OCI-LY7 (cell line): ENCODE measurements at regions not wholly inside any gene's neighbourhood (a gene's known extent, or its start where the extent isn't known, plus 50 kb on each side); places are given as distances from the start of the nearest gene placed in this dataset.

Experiments used
- BruUV-seq: library from RNA; stranded (reverse); fragments of 400-500 nt; replicated peaks from 2 replicates; lab custom pipeline; 2021; lab: Mats Ljungman, UMichigan
- CTCF ChIA-PET: fragments of 300-600 bp; sonication (Branson Sonifier 250); formaldehyde crosslinking; loops from one replicate; lab custom pipeline; 2022; ENCODE audit warnings: antibody characterized with exemption; ENCODE audit not compliant: unreplicated experiment; lab: Charles Lee
- POLR2A ChIA-PET: fragments of 300-600 bp; sonication (Branson Sonifier 250); formaldehyde crosslinking; loops from one replicate; lab custom pipeline; 2022; ENCODE audit warnings: antibody characterized with exemption; lab: Charles Lee
- DNase-seq: peaks from one replicate; pipeline ENCODE4 v3.0.0-alpha.2; 2015; ENCODE audit warnings: low spot score
- H2AFZ ChIP-seq: fragments of 200-600 bp; sonication (generic), shearing (Covaris generic); 2 replicates; pipeline ENCODE4 v1.6.1; 2014; ENCODE audit warnings: mild to moderate bottlenecking, antibody characterized with exemption, low read length, moderate library complexity
- H3K27ac ChIP-seq: fragments of 200-600 bp; sonication (generic); 2 replicates; pipeline ENCODE4 v1.5.1; 2014; ENCODE audit warnings: mixed run types, low read depth, mild to moderate bottlenecking, moderate library complexity, low read length, inconsistent platforms; ENCODE audit not compliant: poor library complexity, severe bottlenecking
- H3K36me3 ChIP-seq: fragments of 200-600 bp; sonication (generic); 2 replicates; pipeline ENCODE4 v1.6.1; 2014; ENCODE audit warnings: mild to moderate bottlenecking, antibody characterized with exemption, low read length, moderate library complexity, mixed read lengths; ENCODE audit not compliant: insufficient read depth
- H3K4me1 ChIP-seq: fragments of 200-600 bp; sonication (generic); 2 replicates; pipeline ENCODE4 v1.5.1; 2014; ENCODE audit warnings: mild to moderate bottlenecking, low read length; ENCODE audit not compliant: insufficient read depth, poor library complexity, severe bottlenecking
- H3K4me2 ChIP-seq: fragments of 200-600 bp; sonication (generic); 2 replicates; pipeline ENCODE4 v1.6.1; 2014; ENCODE audit warnings: mild to moderate bottlenecking, low read length
- H3K4me3 ChIP-seq: fragments of 200-600 bp; sonication (generic); 2 replicates; pipeline ENCODE4 v1.5.1; 2014; ENCODE audit warnings: mild to moderate bottlenecking, low read depth, low read length; ENCODE audit not compliant: poor library complexity, severe bottlenecking
- H3K79me2 ChIP-seq: fragments of 200-600 bp; sonication (generic); 2 replicates; pipeline ENCODE4 v1.6.1; 2016; ENCODE audit warnings: low read depth, mild to moderate bottlenecking, low read length, moderate library complexity, mixed read lengths; ENCODE audit not compliant: insufficient read depth
- H3K9me2 ChIP-seq: fragments of 200-600 bp; sonication (generic); 2 replicates; pipeline ENCODE4 v1.6.1; 2016; ENCODE audit warnings: mild to moderate bottlenecking, low read length, mixed read lengths; ENCODE audit not compliant: insufficient read depth
- H3K9me3 ChIP-seq: fragments of 200-600 bp; sonication (generic); 2 replicates; pipeline ENCODE4 v1.6.1; 2014; ENCODE audit warnings: mild to moderate bottlenecking, mixed run types, low read length, mixed read lengths
- H4K20me1 ChIP-seq: fragments of 200-600 bp; sonication (generic); 2 replicates; pipeline ENCODE4 v1.6.1; 2014; ENCODE audit warnings: mild to moderate bottlenecking, antibody characterized with exemption, low read length, moderate library complexity, mixed read lengths; ENCODE audit not compliant: insufficient read depth
- EZH2phosphoT487 ChIP-seq: fragments of 200-600 bp; sonication (generic); IDR thresholded peaks from 2 replicates; pipeline ENCODE4 v1.6.1; 2018; ENCODE audit warnings: low read depth, borderline replicate concordance, mild to moderate bottlenecking, mixed run types, antibody characterized with exemption, low read length, moderate library complexity, mixed read lengths
- intact Hi-C: fragments of 100-400 bp; cut with micrococcal nuclease; formaldehyde crosslinking; loops from one replicate; pipeline ENCODE4 v1.10.0; 2022; ENCODE audit not compliant: unreplicated experiment
- TF ChIP-seq, protein P1 (sequence below): fragments of 200-600 bp; sonication (generic); conservative IDR thresholded peaks from 2 replicates; pipeline ENCODE4 v1.5.1; 2014; ENCODE audit warnings: mild to moderate bottlenecking, antibody characterized with exemption, low read length, moderate library complexity, mixed read lengths

DNA sequence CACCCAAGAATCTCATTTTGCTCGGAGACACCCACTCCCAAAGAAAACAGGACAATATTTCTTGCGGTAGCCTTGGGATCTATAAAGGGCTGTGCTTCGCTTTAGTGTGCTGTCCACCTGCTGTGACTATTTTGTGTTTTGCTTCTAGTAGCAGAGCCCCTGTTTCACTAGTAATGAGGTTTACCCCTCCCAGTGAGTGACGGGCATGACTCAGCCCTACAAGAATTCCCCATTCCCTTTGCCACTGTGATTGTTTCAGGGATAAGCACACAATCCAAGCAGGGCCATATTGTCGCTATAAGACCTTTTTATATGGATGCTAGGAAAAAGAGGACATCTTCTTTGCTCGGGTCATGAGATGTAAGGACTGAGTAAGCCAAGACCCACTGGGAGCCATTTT is 62.5 kb upstream of the FOXB1 start:
- CTCF ChIA-PET, result no interaction called here
- BruUV-seq, result no TSS peak
- POLR2A ChIA-PET, result interaction anchor here (1.2 kb wide), 1 partner anchor 359 kb away, joined by 3 read pairs; no protein-coding TSS in a partner anchor

GRCh38 chr15:59940928-59941327 is 63.2 kb upstream of the FOXB1 start:
- H2AFZ ChIP-seq, result no peak overlapping the region
- no TSS peak for BruUV-seq
- H3K9me3 ChIP-seq, result no peaks in the 10 kb centered on the region
- ChIA-PET POLR2A (interaction anchor here (1.2 kb wide), 1 partner anchor 360 kb away, joined by 3 read pairs; no protein-coding TSS in a partner anchor), CTCF (no interaction called here)
- no peaks in the 10 kb centered on the region for H3K9me2 ChIP-seq
- intact Hi-C loops, result no loop called here
- no peaks in the 10 kb centered on the region for H4K20me1 ChIP-seq
- no peaks in the 10 kb centered on the region for H3K36me3 ChIP-seq
- H3K27ac ChIP-seq, result no peak overlapping the region
- no peak for DNase-seq
- TF ChIP-seq, protein P1, sequence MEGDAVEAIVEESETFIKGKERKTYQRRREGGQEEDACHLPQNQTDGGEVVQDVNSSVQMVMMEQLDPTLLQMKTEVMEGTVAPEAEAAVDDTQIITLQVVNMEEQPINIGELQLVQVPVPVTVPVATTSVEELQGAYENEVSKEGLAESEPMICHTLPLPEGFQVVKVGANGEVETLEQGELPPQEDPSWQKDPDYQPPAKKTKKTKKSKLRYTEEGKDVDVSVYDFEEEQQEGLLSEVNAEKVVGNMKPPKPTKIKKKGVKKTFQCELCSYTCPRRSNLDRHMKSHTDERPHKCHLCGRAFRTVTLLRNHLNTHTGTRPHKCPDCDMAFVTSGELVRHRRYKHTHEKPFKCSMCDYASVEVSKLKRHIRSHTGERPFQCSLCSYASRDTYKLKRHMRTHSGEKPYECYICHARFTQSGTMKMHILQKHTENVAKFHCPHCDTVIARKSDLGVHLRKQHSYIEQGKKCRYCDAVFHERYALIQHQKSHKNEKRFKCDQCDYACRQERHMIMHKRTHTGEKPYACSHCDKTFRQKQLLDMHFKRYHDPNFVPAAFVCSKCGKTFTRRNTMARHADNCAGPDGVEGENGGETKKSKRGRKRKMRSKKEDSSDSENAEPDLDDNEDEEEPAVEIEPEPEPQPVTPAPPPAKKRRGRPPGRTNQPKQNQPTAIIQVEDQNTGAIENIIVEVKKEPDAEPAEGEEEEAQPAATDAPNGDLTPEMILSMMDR, result no peak
- no peak for TF ChIP-seq EZH2phosphoT487
- H3K4me2 ChIP-seq, result no peak overlapping the region
- no peaks in the 10 kb centered on the region for H3K4me1 ChIP-seq
- H3K79me2 ChIP-seq, result no peaks in the 10 kb centered on the region
- H3K4me3 ChIP-seq, result no peak overlapping the region

More for the DNA sequence above, 62.5 kb upstream of the FOXB1 start:
- TF ChIP-seq, protein P1, result no peak
- TF ChIP-seq EZH2phosphoT487, result no peak
- no peak overlapping the region for H3K27ac ChIP-seq
- H4K20me1 ChIP-seq, result no peaks in the 10 kb centered on the region
- no peaks in the 10 kb centered on the region for H3K36me3 ChIP-seq
- no peak overlapping the region for H3K4me3 ChIP-seq
- no peak overlapping the region for H3K4me2 ChIP-seq
- H2AFZ ChIP-seq, result no peak overlapping the region
- H3K9me2 ChIP-seq, result no peaks in the 10 kb centered on the region
- no peak for DNase-seq
- H3K79me2 ChIP-seq, result no peaks in the 10 kb centered on the region
- no peaks in the 10 kb centered on the region for H3K9me3 ChIP-seq
- intact Hi-C loops, result no loop called here
- no peaks in the 10 kb centered on the region for H3K4me1 ChIP-seq

DNA sequence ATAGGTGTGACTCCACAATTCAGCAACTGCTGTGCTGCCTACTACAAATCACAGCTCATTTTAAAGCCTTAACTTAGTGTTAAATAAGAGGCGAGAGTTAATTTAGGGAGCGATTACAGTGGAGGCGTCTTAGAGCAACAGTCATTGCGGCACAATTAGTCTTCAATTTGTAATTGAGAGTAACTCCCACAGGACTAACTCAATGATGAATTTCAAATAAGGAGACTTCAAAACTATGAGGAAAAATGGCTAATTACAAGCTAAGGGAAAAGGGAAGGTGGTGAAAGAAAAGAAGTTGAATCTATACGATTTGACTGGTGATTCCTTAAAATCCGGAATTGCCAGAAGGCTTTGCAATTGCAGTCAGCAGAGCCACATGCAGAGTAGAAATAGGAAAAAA is 63.7 kb upstream of the FOXB1 start:
- BruUV-seq, result no TSS peak
- intact Hi-C loops, result no loop called here
- no peak for DNase-seq

More for the DNA sequence above, 63.7 kb upstream of the FOXB1 start:
- H3K36me3 ChIP-seq, result no peaks in the 10 kb centered on the region
- H3K9me2 ChIP-seq, result no peaks in the 10 kb centered on the region
- no peaks in the 10 kb centered on the region for H3K9me3 ChIP-seq
- no peaks in the 10 kb centered on the region for H3K79me2 ChIP-seq
- ChIA-PET CTCF (no interaction called here), POLR2A (no interaction called here)
- H2AFZ ChIP-seq, result no peak overlapping the region
- H3K4me1 ChIP-seq, result no peaks in the 10 kb centered on the region
- no peak overlapping the region for H3K27ac ChIP-seq
- H3K4me2 ChIP-seq, result no peak overlapping the region
- TF ChIP-seq EZH2phosphoT487, result no peak
- H4K20me1 ChIP-seq, result no peaks in the 10 kb centered on the region
- H3K4me3 ChIP-seq, result no peak overlapping the region
